Transverse colon (tissue), 4 donors: ENCODE measurements at regions not wholly inside any gene's neighbourhood (a gene's known extent, or its start where the extent isn't known, plus 50 kb on each side); places are given as distances from the start of the nearest gene placed in this dataset.

Experiments
- DNase-seq: peaks from one replicate; pipeline ENCODE4 v3.0.0-alpha.2; 2019
- H3K27ac ChIP-seq, 4 donors: fragments of 200-600 bp; sonication (generic); 2 replicates each; pipeline ENCODE4 v1.5.1; 2016 to 2018; ENCODE audit warnings: inconsistent platforms in 4 of 4
- H3K27me3 ChIP-seq: fragments of 200-600 bp; sonication (generic); 2 replicates; pipeline ENCODE4 v1.5.1; 2017; ENCODE audit warnings: inconsistent platforms
- H3K36me3 ChIP-seq, 4 donors: fragments of 200-600 bp; sonication (generic); 2 replicates each; pipeline ENCODE4 v1.5.1; 2017 to 2019; ENCODE audit warnings: inconsistent platforms in 4 of 4
- H3K4me1 ChIP-seq, 4 donors: fragments of 200-600 bp; sonication (generic); 2 replicates each; pipeline ENCODE4 v1.5.1; 2017 to 2020; ENCODE audit warnings: inconsistent platforms in 4 of 4
- H3K4me3 ChIP-seq, 4 donors: fragments of 200-600 bp; sonication (generic); 1 replicate in 1 of 4; 2 replicates in 3 of 4; pipeline versions ENCODE4 v1.5.1 to v1.6.1; 2017 to 2019; ENCODE audit warnings: inconsistent platforms in 4 of 4
- H3K9me3 ChIP-seq, 2 donors: fragments of 200-600 bp; sonication (generic); 2 replicates each; pipeline ENCODE4 v1.5.1; 2017 to 2019; ENCODE audit warnings: inconsistent platforms in 2 of 2
- CTCF ChIP-seq, 5 experiments: fragments of 200-600 bp in 3 of 5; fragments of 450-650 bp in 2 of 5; sonication (generic) in 3 of 5; IDR thresholded peaks; 1 replicate in 2 of 5; 2 replicates in 3 of 5; pipeline ENCODE4 v1.5.1; 2016 to 2017; ENCODE audit warnings: antibody characterized with exemption in 5 of 5, inconsistent platforms in 3 of 5, mild to moderate bottlenecking in 2 of 5, moderate library complexity in 1 of 5
- EP300 ChIP-seq: sonication (generic); formaldehyde crosslinking; IDR thresholded peaks from one replicate; pipeline ENCODE4 v1.6.1; 2017; ENCODE audit warnings: antibody characterized with exemption, low read depth
- POLR2A ChIP-seq: fragments of 450-650 bp; IDR thresholded peaks from one replicate; pipeline ENCODE4 v1.6.1; 2016; ENCODE audit warnings: antibody characterized with exemption, mild to moderate bottlenecking, moderate library complexity
- POLR2AphosphoS5 ChIP-seq, 3 donors: sonication (generic); formaldehyde crosslinking; IDR thresholded peaks; one replicate each; pipeline ENCODE4 v1.6.1; 2016; ENCODE audit warnings: antibody characterized with exemption in 3 of 3
- WGBS, 2 donors: methylation state at CpG; one replicate each; pipeline ENCODE4 v1.1.5; 2018; ENCODE audit warnings: low coverage in 1 of 2; 5-methylcytosine and 5-hydroxymethylcytosine counted together
- in situ Hi-C, 4 donors: fragments of 200-750 bp; cut with MboI; loops; one replicate each; pipeline versions ENCODE4 v1.15.0 to v1.15.1; 2017; ENCODE audit warnings: low sequenced_read_pairs in 3 of 4, low pct_ligation_motif_present in 1 of 4, low pct_unique_long_range_greater_than_20kb in 1 of 4
- intact Hi-C: fragments of 100-400 bp; cut with DNase I; formaldehyde crosslinking; loops from one replicate; pipeline ENCODE4 v1.15.1; 2023; ENCODE audit warnings: low total_unique reads

GRCh38 chr9:28650327-28650726 lies 1077.0 kb upstream of the C9orf72 start:
- 28 to 34% methylated on average over 3 to 4 of the region's 4 CpGs for WGBS, 2 donors
- Histone ChIP-seq H3K4me3 (no peak overlapping the region), H3K4me1 (no peaks in the 10 kb centered on the region), H3K27me3 (no peaks in the 10 kb centered on the region), H3K36me3 (no peaks in the 10 kb centered on the region), H3K9me3 (no peaks in the 10 kb centered on the region), H3K27ac (no peak overlapping the region)
- TF ChIP-seq EP300 (no peak), POLR2A (no peak), POLR2AphosphoS5 (IDR thresholded peaks at IDR 0.05) (no peak), CTCF (IDR thresholded peaks at IDR 0.05) (no peak)
- no peak for DNase-seq
- in situ Hi-C loops (no loop called here), intact Hi-C loops (no loop called here)

GRCh38 chr9:28651050-28651722 lies 1077.9 kb upstream of the C9orf72 start:
- 76 to 78% methylated on average over 1 to 5 of the region's 5 CpGs for WGBS, 2 donors
- H3K36me3 ChIP-seq, result no peaks in the 10 kb centered on the region
- TF ChIP-seq EP300 (no peak), CTCF (IDR thresholded peaks at IDR 0.05) (no peak), POLR2AphosphoS5 (IDR thresholded peaks at IDR 0.05) (no peak), POLR2A (no peak)
- no peaks in the 10 kb centered on the region for H3K27me3 ChIP-seq
- no peak overlapping the region for H3K27ac ChIP-seq
- H3K9me3 ChIP-seq, result no peaks in the 10 kb centered on the region
- in situ Hi-C loops, result no loop called here
- no peak for DNase-seq
- H3K4me1 ChIP-seq, result no peaks in the 10 kb centered on the region
- H3K4me3 ChIP-seq, result no peak overlapping the region
- intact Hi-C loops, result no loop called here

- 100% methylated on average over 1 of the region's 1 CpG for WGBS, 2 donors
- Histone ChIP-seq H3K4me1 (no peaks in the 10 kb centered on the region), H3K9me3 (no peaks in the 10 kb centered on the region), H3K27me3 (no peaks in the 10 kb centered on the region), H3K27ac (no peak overlapping the region), H3K4me3 (no peak overlapping the region), H3K36me3 (no peaks in the 10 kb centered on the region)
- intact Hi-C loops (no loop called here), in situ Hi-C loops (no loop called here)
- TF ChIP-seq POLR2A (no peak), EP300 (no peak), CTCF (IDR thresholded peaks at IDR 0.05) (no peak), POLR2AphosphoS5 (IDR thresholded peaks at IDR 0.05) (no peak)
- no peak for DNase-seq
Observed at GRCh38 chr9:28653216-28653615, 1079.9 kb upstream of the C9orf72 start.

GRCh38 chr9:28656727-28657126 lies 1083.4 kb upstream of the C9orf72 start:
- Histone ChIP-seq H3K4me3 (no peak overlapping the region), H3K4me1 (no peaks in the 10 kb centered on the region), H3K27ac (no peak overlapping the region), H3K27me3 (no peaks in the 10 kb centered on the region), H3K36me3 (no peaks in the 10 kb centered on the region), H3K9me3 (no peaks in the 10 kb centered on the region)
- 44 to 51% methylated on average over 2 of the region's 2 CpGs for WGBS, 2 donors
- no peak for TF ChIP-seq POLR2AphosphoS5 (IDR thresholded peaks at IDR 0.05)
- TF ChIP-seq CTCF (IDR thresholded peaks at IDR 0.05), result no peak
- no peak for TF ChIP-seq POLR2A
- no peak for TF ChIP-seq EP300
- in situ Hi-C loops (no loop called here), intact Hi-C loops (no loop called here)
- no peak for DNase-seq
